NCI-H2171 (cell line): ENCODE measurements at regions not wholly inside any gene's neighbourhood (a gene's known extent, or its start where the extent isn't known, plus 50 kb on each side); places are given as distances from the start of the nearest gene placed in this dataset.
"Not testable (repeated sequence)": the region's sequence is repeated elsewhere in the genome, so short reads cannot be mapped to it uniquely, and the experiment has no call there.

Source experiments
- DNase-seq: peaks from one replicate; lab custom pipeline; 2025; lab: John Stamatoyannopoulos, UW

DNA sequence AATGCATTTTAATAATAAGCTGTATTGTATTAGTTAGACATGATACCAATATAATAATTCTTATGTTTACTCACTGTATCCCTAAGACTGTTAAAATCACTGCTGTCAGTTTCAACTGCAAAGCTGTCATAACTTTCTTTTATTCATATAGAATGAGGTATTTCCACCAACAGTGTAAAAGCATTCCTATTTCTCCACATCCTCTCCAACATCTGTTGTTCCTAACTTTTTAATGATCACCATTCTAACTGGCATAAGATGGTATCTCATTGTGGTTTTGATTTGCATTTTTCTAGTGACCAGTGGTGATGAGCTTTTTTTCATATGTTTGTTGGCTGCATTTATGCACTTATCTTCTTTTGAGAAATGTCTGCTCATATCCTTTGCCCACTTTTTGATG is 177.6 kb upstream of the MME start:
- DNase-seq = not testable (repeated sequence)

DNA sequence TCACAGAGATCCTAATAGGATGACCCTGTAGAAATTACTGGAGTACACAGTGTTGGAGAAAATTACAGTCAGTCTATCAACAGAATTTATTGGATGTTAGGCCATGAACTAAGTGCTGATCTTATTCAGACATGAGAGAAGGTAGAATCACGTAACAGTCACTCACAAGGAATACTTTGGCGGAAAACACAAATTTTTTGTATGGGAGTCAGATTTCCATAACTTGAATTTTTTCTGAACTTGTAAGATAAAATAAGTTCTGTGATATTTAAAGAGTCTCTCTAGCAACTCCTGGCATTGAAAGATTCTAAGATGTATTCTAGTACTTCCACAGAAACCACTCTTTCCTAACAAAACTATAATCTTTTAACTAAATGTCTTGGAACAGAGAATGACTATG is 178.8 kb upstream of the MME start:
- DNase-seq = no peak

DNA sequence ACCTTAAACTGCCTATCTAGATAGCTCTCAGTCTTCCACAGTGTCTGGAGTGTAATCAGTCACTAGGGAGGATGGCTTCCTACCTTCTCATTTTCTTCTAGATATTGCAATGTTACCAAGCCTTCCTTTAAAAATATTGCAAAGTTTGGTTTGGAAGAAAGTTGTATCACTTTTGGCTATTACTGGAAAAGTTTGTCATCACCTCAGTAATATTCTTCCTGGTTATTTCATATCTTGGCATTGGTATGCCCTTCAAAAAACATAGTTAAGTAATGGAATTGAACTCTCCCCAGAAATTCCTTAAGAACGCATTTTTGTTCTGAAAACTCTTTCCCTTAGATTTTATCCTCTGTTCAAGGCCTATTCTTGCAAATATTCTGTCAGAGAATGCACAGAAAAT is 179.3 kb upstream of the MME start:
- DNase-seq = no peak

DNA sequence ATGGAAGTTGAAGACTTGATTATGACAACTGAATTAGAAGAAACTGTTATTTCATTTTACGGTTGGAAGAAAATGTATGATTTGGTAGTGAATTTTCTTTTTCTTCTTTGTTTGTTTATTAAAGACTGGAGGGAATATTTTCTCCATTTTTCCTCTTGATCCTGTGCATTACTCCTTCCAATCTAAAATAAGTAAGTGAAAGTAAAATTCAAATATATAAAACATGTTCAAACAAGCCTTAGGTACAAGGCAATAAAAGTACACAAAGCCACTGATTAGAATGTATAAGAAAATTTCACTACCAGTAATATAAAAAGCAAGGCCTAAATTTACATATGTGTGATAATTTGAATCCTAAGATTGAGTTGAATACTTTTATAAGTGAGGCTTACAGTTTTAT is 181.2 kb upstream of the MME start:
- no peak for DNase-seq

DNA sequence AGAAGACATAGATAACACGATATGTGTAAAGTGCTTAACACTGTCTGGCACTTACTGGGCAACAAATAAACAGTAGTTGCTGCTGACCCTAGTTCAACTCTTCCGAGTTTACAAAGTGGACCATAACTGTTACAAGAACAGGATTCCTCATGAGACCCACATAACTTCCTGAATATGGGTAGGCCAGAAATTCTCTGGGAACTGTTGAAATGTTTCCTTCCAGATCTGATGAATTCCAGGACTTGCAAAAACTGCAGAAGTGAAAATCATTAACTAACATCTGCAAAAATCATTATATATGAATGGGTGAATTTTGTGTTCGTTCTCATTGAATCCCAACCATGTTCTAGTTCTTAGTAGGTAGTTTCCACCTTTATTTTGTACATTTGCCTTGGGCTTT is 181.7 kb upstream of the MME start:
- no peak for DNase-seq

DNA sequence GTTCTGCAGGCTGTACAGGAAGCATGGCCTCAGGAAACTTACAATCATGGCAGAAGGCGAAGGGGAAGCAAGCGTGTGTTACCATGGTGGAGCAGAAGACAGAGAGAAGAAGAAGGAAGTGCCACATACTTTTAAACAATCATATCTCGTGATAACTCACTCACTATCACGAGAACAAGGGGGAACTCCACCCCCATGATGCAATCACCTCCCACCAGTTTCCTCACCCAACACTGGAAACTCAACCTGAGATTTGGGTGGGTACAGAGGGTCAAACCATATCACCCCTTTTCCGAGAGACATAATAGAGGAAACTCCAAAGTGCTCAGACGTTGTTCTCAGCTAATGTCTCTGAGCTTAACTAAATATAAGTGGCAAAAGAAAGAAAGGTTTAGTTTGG is 186.3 kb upstream of the MME start:
- no peak for DNase-seq

DNA sequence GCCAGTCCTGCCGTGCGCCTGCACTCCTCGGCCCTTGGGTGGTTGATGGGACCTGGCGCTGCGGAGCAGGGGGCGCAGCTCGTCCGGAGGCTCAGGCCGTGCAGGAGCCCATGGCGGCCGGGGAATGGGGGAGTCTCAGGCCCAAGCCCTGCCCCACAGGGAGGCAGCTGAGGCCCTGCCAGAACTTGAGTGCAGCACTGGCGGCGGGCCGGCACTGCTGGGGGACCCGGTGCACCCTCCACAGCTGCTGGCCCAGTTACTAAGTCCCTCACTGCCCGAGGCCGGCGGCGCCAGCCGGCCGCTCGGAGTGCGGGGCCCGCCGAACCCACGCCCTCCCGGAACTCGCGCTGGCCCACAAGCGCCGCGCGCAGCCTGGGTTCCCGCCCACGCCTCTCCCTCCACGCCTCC is 190.9 kb upstream of the MME start:
- DNase-seq = no peak

DNA sequence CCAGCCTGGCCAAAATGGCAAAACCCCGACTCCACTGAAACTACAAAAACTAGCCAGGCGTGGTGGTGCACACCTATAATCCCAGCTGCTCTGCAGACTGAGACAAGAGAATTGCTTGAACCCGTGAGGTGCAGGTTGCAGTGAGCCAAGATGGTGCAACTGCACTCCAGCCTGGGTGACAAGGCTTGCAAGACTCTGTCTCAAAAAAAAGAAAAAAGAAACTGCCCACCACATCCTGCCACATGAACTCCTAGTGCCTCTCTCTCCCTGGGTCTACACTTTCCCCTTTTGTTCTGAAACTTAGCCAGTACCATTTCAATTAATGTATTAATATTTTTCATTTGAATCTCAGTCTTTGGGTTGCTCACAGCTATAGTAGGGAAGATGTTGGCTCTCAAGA is 192.2 kb upstream of the MME start:
- DNase-seq = no peak

DNA sequence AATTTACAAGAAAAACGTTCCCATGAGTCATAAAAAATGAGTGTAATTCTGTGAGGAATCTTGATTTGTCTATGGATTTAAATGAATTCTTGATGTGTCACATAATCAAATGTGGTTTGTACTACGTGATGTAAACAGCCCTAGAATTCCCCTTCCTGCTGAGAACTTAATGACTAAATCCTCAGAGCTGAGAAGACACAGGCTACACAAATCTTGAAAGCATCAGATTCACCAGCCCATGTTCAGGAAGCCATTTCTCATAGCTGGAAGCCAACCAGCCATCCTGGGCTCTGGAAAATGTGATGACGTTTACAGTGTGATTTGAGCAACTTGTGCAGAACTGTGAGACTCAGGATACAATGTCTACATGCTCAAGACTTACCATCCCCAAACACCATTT is 193.7 kb upstream of the MME start:
- DNase-seq = no peak

DNA sequence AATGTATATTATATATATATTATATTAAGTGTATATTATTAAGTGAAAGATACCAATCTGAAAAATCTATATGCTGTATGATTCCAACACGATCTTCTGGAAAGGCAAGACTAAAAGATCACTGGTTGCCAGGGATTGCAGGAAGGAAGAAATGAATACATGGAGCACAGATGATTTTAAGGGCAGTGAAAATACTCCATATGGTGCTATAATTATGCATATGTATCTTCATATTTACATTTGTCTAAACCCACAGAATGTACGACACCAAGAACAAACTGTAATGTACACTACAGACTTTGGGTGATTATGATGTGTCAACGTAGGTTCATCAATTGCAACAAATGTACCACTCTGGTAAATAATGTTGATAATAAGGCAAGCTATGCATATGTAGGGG is 194.7 kb upstream of the MME start:
- DNase-seq = no peak

DNA sequence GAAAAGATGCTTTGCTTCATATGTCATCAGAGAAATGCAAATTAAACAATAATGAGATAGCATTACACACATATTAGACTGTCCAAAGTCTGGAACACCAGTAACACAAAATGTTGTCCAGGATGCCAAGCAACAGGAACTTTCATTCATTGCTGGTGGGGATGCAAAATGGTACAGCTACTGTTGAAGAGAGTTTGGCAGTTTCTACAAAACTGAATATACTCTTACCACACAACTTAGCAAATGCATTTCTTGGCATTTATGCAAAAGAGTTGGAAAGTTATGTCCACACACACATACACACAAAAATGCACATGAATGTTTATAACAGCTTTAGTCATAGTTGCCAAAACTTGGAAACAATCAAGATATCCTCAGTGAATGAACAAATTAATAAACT is 195.2 kb upstream of the MME start:
- DNase-seq = no peak

DNA sequence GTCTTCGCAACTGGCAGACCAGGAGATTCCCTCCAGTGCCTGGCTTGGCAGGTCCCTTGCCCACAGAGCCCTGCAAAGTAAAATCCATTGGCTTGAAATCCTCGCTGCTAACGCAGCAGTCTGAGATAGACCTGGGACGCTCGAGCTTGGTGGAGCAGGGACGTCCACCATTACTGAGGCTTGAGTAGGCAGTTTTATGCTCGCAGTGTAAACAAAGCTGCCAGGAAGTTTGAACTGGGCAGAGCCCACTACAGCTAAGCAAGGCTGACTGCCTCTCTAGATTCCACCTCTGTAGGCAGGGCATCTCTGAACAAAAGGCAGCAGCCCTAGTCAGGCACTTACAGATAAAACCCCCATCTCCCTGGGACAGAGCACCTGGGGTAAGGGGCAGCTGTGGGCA is 205.0 kb upstream of the MME start:
- no peak for DNase-seq

DNA sequence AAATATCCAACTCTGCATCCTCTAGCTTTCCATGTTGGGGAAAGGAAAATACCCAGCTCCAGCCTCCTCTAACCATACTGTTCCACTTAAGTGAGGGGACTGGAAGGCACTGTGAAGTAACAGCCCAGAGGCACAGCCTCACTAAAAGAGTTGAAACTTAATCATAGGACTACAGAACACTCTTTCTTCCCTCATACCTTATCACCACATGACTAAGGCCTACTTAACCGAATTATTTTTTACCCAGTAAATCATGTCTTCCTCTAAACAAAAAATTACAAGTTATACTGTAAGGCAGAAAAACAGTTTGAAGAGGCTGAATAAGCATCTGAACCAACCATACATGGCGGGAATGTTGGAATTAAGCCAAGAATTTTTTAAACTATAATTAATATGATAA is 207.4 kb upstream of the MME start:
- DNase-seq = no peak

DNA sequence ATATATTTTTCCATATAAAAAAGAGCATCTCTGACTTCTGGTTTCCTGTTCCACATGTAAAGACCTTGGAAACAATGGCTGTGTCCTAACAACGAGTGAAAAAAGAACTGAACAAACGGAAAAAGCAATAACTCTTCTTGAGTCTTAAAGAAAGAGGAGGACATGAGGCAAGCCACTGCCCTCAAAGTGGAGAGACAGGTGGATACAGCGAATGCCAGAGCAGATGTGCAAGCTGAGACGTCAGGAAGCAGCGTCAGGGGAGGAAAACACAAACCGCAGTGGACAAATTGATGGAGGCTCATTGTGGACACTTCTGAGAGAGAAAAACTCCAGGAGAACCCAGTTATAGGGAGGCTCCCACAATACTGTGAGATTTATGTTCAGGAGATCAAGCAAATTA is 208.0 kb upstream of the MME start:
- DNase-seq = no peak

DNA sequence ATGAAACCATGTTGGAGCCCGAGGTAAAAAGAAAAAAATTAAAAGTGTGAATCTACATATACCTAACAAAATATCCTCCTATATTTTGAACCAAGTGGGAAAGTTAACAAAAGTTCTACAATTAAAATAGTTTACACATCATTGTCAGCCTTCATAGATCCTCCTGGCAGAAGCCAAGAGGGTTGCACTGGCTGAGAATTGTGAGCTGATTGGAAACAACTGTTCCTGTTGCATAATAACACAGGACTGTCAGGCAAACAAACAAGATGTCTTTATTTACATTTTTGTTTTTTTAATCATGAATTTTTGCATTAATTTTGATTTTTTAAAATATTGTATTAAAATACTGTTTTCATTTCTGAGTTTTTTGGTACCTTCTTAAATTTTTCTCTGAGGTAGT is 215.2 kb upstream of the MME start:
- DNase-seq = no peak

DNA sequence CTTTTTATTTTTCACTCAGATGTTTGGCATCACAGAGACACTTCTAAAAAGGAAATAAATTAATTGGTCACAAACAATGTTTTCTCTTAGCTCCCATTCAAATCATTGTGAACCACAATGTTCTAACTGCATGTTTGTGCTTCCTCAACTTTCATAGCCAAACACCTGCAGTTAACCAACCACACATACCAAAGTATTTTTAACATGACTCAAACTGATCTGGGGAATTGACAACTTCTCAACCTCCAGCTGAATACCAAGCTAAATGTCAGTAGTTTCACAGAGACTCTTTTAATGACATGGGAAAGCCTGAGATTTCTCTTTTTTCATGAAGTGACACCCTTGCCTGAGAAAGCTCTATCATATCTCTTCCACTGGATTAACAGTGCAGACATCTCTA is 217.9 kb upstream of the MME start:
- no peak for DNase-seq

DNA sequence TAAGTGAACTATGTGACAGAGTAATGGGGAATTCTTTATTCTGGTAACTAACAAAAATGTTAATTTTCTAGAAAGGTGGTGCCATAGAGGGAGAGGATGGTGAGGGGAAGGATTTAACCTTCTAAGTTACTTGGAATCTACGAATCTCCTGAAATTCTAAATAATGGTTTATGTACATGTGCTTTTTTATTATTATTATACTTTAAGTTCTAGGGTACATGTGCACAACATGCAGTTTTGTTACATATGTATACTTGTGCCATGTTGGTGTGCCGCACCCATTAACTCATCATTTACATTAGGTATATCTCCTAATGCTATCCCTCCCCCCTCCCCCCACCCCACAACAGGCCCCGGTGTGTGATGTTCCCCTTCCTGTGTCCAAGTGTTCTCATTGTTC is 227.1 kb upstream of the MME start:
- DNase-seq = not testable (repeated sequence)

DNA sequence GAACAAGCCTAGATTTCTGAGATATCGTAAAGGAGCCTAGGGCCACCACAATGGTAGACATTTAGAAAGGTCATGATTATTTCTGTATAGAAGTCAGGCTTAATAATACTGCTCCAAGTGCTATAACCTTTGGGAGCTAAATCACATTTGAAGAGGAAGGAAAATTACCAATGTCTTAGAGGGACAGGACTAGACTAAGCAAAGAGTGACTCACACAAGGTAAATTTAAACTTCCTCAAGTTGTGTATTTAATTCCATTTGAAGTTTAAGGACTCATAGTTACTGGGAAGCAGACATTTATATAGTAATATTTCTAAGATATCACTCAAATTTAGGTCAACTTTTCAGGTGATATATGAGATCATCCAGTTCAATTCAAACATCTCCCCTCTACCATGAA is 227.6 kb upstream of the MME start:
- no peak for DNase-seq

DNA sequence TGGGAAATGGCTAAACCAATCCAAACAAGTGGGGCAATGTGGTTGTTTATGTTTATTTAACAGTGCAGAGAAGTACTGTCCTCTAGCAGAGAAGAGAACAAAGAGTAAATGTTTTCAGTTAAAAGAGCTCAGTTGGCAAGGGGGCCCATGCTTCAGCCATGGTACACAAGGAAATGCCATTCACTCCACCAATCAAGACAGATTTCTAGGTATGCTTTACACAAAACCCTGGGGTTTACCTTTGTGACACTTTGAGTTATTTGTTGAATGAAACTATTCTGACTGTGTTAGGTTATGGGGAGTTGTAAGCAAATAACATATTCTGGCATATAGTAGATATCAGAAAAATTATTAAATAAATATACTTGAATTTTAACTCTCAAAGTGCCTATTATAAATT is 228.5 kb upstream of the MME start:
- no peak for DNase-seq

DNA sequence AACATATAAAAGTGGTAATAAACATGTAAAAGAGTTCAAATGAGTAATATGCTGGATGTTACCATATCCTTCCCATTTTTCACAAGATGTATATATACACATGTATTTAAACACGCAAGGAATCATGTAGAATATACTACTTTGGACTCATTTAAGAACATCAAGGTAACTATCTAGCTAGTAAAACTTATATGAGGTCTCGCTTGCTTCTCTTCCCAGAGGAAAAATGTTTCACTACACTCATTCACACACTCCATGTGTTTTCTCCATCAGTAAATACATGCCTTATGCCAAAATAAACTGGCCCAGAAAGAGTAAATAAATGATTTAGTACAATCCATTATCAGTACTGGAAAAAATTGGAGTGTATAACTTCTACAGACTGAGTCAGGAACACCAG is 229.2 kb upstream of the MME start:
- DNase-seq = no peak

DNA sequence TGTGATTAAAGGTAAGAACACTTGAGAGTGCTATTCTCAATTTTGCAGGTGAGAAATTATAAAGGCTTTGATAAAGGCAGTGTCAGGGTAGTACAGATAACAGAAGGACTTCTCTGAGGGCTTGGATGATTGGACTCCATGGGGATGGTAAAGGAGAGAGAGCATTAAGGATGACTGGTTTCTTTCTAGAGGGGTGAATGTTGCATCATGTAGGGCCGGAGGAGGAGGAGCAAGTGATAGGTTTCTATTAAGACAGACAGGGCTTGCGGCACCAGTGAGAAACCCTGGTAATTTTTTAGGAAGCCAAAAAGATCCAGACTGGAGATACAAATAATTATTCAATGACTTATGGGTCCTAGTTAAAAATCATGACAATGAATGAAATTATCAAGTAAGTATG is 230.7 kb upstream of the MME start:
- DNase-seq = no peak

DNA sequence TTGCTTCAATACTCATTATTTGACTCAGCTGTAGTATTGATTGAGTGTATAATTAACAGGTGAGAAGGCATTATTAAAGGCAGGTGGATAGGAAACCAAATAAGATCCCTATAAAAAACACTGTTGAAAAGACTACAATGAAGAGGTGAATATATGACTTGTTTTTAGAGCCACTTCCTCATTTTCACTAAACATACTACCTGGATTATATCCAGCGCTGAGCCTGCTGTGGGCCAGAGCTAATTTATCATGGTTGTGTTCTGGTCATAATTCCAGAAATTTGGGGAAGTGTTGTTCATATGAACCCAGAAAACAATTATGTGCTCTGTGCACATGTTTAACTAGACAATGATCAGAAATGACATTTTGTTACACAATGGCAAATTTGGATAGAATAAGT is 235.3 kb upstream of the MME start:
- no peak for DNase-seq

DNA sequence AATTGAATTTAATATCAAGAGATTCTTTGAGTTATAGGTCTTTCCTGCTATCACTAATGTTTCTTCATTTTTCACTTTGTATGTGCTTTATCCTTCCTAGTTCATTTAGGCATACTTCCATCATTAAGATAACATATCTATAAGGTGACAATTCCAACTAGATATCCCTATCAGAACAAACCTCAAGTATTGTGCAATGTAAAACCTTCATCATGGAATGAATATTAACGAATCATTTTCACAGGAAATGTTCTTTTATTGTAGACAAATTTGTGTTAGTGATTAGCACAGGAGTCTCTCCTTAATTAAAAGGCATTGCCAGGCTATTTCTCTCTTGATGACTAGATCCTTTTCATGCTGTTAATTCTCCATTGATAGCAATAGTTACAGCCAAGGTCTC is 236.5 kb upstream of the MME start:
- no peak for DNase-seq

DNA sequence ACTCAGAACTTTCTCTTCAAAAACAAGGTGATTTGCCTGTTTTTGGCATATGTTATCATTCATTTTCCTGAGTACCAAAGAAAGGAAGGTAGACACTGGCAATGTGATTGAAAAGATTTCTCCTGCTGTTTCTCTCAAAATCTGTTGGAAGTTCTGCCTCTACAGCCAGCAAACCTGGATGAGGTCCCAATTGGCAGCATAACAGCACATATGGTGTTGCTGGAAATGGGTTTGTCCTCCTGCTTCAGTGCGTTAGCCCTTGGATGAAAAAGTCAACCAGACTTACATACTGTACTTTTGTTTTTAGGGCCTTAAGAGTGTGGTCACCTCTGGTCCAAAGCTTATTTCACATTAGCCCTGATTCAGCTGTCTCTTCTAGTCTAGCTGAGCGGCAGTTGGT is 237.6 kb upstream of the MME start:
- DNase-seq = no peak

DNA sequence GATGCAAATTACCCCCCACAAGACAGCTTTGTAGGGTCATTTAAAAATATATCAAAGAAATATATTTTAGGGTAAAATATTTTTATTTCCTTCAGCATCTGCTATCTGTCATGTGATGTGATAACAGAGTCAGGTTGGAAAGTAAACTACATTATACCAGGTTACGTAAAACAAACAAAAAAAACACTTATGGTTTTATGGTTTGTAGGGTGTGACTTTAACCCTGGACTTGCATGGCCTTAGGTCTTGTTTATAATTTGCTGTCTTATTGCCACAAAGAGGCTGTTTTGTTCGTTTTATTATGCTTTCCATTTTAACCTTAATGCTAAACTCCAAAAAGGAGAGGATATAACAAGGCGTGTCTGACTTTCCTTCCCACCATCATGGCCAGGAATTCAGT is 244.5 kb upstream of the MME start:
- DNase-seq = no peak

DNA sequence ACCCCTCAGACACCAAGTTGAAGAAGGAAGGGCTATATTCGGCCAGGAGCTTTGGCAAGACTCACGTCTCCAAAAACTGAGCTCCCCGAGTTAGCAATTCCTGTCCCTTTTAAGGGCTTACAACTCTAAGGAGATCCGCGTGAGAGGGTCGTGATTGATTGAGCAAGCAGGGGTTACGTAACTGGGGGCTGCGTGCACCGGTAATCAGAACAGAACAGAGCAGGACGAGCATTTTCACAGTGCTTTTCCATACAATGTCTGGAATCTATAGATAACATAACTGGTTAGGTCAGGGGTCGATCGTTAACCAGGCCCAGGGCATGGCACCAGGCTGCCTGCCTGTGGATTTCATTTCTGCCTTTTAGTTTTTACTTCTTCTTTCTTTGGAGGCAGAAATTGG is 245.3 kb upstream of the MME start:
- not testable (repeated sequence) for DNase-seq
